GM19324 (cell line): ENCODE measurements at regions not wholly inside any gene's neighbourhood (a gene's known extent, or its start where the extent isn't known, plus 50 kb on each side); places are given as distances from the start of the nearest gene placed in this dataset.

ENCODE experiments used
- ATAC-seq: cut with Tn5 transposase; IDR thresholded peaks from one replicate; pipeline ENCODE4 v1.9.1; 2021; ENCODE audit warnings: mild to moderate bottlenecking, moderate library complexity; ENCODE audit not compliant: unreplicated experiment, low FRiP score

GRCh38 chr14:44316647-44317440, 190.2 kb downstream of the FSCB start:
- no peak for ATAC-seq

- ATAC-seq: no peak
Observed at GRCh38 chr14:44309331-44309730, 197.8 kb downstream of the FSCB start.

DNA sequence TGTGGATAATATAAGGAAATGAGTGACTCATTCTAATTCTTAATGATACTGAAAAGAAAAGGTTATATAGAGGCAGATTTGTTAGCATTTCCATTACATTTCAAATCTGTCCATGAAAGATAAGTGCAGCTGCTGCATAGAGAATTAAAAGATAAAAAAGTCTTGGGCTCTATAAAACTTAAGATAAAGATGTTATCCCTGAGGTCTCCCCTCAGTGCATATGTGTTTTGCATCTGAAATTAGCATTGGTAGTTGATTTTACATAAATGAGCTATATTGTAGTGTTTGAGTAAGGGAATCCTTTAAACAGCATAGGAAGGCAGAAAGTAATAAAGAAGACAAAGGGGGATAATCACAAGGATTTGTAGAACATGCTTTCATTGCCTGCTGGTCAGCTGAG, 206.2 kb downstream of the FSCB start:
- no peak for ATAC-seq

DNA sequence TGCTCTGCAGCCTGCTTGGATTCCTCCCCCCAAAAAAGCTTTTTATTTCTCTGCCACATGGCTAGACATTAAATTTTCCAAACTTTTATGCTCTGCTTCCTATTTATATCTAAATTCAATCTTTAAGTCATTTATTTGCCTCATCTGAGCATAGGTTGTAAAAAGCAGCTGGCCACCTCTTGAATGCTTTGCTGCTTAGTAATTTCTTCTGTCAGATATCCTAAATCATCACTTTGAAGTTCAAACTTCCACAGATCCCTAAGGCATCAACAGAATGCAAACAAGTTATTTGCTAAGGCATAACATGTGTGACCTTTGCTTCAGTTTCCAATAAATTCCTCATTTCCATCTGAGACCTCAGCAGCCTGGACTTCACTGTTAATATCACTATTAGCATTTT, 209.6 kb downstream of the FSCB start:
- ATAC-seq: no peak

GRCh38 chr14:44291366-44291915, 215.6 kb downstream of the FSCB start:
- ATAC-seq: no peak

- ATAC-seq: no peak
Observed at GRCh38 chr14:44287858-44288257, 219.2 kb downstream of the FSCB start.

DNA sequence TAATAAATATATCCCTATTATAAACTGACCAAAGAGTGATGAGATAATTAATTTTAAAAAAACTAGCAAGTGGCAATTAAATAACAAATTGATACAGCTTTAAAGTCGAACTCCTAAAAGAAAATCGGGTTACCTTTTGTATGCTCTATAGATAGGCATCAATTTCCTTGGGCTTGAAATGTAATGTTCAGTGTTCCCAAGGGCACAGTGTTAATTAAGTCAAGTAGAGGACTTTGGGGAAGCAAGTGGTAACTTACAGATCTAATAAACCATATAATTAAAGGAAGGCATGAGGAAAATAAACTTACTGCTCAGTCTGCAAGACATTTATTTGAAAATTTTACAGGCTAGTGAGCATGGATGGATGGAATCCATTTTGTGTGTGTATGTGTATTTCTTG, 220.9 kb downstream of the FSCB start:
- ATAC-seq: no peak

DNA sequence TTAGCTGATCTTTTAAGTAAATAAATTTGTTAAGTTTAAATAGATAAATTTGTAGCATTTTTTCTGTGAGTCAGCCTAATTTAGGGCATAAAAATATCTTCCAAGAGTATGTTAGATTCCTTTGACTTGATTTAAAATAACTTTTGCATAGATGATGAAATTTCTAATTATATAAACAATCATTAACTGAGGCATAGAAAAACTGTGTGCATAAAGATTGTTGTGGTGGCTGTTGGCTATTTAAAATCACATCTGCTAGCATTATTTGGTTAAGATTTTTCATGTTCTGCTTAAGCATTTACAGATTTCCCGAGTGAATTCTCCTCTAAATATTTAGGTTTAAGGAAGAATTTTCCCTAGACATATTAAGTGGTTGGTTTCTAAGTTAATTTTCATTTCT, 223.2 kb downstream of the FSCB start:
- ATAC-seq: no peak

DNA sequence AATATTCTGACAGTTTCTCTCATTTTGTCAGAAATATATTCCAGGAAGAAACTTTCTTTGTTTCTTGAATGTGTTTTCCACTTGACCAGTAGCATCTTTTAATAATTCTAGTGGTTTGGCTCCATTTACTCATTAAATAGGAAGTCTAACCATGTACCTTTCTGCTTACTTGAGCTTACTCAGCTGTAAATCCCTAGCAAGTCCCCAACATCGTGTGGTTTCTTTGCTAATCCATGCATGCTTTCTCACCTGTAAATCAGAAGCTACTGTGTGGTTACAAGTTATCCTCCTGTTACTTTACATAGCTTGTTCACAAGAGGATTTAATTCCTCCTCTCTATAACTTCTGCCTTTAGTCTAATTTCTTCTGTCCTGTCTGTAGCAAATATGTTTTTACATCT, 227.7 kb downstream of the FSCB start:
- ATAC-seq: no peak

DNA sequence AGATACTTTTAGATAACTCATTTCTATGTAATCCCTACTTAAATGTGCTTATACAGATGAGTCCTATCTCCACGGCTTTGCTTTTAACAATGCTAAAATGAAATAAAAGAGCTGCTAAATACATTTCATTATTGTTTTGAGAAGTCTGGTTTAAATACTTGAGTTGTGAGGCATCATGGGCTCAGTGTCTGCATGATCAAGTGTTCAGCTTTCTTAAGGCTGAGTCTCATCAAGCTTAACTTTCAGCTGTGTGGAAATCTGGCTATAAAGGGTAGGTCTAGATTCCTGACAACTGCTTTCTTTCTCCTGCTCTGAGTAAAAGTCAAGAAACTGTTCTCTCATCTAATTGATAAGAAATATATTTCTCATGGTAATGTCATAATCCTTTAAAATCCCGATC, 235.4 kb downstream of the FSCB start:
- ATAC-seq: no peak

DNA sequence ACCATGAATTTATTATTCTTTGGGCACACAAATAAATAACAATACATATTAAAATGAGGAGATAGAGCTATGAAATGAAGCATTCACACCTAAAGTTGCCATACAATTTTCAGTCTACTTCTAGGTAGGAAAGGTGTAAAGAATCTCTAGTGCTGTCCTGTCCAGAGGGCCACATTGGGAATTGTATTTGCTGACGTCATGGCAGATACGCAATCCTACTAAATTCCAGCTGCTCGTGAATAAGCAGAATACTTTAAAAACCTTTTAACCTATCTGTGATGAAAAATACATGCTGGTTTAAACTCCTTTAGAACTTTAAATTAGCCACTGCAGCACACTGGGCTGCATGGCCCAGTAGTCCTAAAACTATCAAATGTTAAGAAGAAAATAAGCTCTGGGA, 236.1 kb downstream of the FSCB start:
- ATAC-seq: no peak

DNA sequence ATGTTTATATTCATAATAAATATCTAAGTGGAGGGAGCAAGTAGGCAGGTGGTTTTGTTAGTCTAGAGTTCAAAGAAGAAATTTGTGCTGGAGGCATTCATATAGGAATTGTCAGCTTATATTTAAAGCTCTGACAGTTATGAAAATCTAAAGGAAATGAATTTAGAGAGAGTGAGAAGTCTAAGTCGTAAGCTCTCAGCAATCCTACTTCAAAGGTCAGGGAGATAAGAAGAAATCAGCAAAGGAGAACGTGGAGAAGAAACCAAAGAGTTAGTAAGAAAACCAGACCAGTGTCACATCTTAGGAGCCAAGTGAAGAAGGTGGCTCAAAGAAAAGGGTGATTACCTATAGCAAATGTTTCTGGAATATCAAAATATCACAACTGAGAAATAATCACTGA, 241.8 kb downstream of the FSCB start:
- no peak for ATAC-seq

DNA sequence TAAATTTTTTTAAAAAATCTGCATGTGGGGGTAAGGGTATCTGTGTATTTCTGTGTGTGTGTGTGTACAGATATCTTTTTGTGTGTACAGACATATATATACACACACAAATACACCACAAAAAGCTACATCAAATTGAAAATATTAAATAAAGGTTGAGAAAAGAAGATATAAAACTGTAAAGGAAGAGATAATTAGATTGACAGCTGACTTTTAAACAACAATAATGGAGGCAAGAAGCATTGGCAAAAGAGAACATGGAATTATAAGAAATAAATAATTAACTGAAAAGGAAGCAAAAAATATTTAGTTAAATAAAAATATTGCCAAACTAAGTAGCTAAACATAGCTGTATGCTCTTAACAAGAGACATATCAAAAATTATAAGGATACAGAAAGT, 291.4 kb downstream of the FSCB start:
- ATAC-seq: no peak

DNA sequence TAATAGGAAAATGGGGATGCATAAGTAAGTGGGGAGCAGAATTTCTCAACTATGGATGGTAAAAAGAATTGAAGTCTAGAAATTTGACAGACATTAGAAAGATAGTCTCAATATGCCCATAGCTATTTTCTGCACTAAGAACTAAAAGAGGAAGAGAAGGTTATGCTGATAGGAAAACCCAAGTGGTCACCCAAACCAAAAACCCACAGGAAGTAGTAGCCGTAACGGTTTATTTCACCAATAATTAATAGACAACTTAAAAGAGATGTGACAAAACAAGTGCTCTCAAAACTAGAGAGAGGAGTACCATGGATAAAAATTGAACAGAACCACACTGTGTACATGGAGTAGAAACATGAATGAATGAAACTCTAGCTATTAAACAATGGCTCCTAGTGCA, 295.4 kb downstream of the FSCB start:
- ATAC-seq: no peak

GRCh38 chr14:44204061-44204835, 302.8 kb downstream of the FSCB start:
- no peak for ATAC-seq

GRCh38 chr14:44180975-44181374, 326.1 kb downstream of the FSCB start:
- ATAC-seq: no peak

DNA sequence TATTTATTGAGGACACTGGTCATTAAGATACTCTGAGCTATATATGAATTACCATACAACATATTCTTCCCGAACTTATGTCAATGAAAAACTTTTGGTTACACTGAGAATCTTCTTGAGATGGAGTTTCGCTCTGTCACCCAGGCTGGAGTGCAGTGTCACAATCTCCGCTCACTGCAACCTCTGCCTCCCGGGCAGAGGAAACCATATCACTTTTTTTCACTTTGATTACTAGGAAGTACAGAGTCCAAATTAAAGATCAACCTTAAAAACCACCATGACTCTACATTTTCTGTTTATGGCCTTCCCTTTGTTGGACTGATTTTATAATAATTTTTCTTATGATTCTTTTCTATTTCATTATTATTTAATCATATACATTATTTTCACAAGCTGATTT, 336.5 kb downstream of the FSCB start:
- ATAC-seq: no peak

DNA sequence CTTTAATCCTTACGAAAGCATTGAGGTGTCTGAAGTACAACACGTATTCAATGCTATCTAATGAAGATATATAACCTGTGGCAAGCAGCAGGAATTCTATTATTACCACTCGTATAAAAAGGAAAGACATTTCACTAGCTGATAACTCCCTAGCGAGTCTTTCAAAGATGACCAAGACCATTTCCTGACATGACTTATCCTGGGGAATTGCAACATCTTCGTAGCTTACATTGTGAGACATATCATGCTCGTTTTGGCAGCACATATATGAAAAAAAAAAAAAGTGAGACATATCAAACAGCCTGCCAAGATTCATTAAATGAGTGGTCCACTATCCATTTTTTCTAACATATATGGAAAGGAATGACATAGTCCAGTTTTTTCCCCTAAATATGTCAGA, 337.0 kb downstream of the FSCB start:
- no peak for ATAC-seq

- no peak for ATAC-seq
Observed at GRCh38 chr14:44168566-44168965, 338.5 kb downstream of the FSCB start.

DNA sequence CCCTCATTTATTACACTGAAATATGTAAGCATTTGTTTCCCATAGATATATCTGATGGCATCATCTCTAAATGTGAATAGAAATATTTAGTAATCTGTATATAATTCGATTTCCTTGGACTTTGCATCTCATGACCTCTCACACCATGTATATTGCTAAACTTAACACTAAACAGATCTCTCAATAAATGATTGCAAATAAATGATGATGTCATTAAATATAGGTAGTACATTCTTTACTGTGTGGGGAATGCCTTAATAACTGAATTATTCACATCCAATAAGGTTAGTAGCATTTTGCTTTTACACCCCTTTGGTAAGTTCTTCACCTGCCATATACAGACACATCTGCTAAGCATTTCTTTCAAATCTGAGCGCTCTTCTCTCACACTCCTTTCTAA, 340.5 kb downstream of the FSCB start:
- no peak for ATAC-seq

DNA sequence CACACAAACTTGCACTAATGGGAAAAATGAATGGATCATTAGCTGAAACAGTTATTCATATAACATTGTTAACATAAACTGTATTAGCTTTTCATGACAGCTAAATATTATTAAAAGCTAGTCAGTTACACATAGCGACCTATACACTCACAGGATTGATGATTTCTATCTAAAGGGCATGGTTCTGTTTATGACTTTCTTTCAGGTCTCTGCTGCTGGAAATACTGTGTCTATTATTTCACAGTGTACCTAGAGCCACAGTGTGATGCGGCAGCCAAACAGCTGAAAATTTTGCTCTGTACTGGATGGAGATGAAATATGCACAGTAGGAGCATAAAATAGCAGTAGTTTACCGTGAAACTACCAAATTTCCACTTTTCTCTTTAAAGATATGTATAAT, 341.1 kb downstream of the FSCB start:
- no peak for ATAC-seq

DNA sequence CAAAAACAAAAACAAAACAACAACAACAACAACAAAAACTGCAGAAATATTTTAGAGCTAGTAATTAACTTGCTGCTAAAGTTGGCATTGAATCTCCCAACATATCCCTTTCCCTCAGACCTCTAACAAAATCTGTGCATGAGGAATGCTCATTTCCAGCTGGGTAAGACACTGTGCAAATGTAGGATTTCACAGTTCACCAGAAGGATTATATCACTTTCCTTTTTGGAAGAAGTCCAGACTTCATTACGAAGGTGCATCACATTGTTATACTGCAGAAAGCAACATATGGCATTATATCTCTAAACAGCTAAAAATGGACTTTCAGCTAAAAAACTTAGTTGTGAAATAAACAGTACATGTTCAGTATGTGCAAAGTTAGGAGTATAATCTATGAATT, 341.8 kb downstream of the FSCB start:
- no peak for ATAC-seq
